ENCODE measurements at regions not wholly inside any gene's neighbourhood (a gene's known extent, or its start where the extent isn't known, plus 50 kb on each side); places are given as distances from the start of the nearest gene placed in this dataset.

DNA sequence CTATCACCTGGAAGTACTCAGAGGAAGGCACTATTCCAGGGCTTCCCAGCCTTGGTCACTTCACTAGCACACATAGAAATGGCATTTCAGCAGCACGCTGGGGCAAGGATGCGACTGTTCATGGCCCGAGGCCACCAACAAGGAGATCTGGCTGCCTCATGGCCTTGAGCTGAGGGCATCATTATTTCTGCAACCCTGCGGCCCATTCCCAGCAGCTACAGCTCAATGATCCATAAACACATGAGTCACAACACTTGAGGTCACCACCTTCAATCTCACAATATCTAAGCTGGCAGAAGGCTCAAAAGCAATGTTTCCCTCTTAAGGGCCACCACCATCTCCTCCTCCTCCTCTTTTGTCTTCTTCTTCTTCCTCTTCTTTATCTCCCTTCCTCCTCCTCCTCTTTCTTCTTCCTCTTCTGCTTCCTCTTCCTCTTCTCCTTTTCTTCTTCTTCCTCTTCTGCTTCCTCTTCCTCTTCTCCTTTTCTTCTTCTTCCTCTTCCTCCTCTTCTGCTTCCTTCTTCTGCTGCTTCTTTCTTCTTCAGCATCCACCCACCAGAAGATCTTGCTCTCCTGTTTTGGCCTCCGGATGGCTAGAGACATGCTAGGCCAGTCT, 382.9 kb upstream of the CNR1 start:
- H3K36me3 ChIP-seq (ENCODE audit: control insufficient read depth, insufficient read depth, low read length): no peaks in the 10 kb centered on the region
- no peak for TF ChIP-seq TCF7L2 (IDR thresholded peaks at IDR 0.05; ENCODE audit: low read depth, low read length)
- TF ChIP-seq SIN3A (IDR thresholded peaks at IDR 0.05; ENCODE audit: borderline replicate concordance, insufficient read depth, low read depth, low read length): no peak
- TF ChIP-seq, protein P1, sequence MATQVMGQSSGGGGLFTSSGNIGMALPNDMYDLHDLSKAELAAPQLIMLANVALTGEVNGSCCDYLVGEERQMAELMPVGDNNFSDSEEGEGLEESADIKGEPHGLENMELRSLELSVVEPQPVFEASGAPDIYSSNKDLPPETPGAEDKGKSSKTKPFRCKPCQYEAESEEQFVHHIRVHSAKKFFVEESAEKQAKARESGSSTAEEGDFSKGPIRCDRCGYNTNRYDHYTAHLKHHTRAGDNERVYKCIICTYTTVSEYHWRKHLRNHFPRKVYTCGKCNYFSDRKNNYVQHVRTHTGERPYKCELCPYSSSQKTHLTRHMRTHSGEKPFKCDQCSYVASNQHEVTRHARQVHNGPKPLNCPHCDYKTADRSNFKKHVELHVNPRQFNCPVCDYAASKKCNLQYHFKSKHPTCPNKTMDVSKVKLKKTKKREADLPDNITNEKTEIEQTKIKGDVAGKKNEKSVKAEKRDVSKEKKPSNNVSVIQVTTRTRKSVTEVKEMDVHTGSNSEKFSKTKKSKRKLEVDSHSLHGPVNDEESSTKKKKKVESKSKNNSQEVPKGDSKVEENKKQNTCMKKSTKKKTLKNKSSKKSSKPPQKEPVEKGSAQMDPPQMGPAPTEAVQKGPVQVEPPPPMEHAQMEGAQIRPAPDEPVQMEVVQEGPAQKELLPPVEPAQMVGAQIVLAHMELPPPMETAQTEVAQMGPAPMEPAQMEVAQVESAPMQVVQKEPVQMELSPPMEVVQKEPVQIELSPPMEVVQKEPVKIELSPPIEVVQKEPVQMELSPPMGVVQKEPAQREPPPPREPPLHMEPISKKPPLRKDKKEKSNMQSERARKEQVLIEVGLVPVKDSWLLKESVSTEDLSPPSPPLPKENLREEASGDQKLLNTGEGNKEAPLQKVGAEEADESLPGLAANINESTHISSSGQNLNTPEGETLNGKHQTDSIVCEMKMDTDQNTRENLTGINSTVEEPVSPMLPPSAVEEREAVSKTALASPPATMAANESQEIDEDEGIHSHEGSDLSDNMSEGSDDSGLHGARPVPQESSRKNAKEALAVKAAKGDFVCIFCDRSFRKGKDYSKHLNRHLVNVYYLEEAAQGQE (IDR thresholded peaks at IDR 0.05; ENCODE audit: insufficient read depth in 1 of 2, low read depth in 2 of 2, low read length in 1 of 2): no peak
- TF ChIP-seq, protein P2, sequence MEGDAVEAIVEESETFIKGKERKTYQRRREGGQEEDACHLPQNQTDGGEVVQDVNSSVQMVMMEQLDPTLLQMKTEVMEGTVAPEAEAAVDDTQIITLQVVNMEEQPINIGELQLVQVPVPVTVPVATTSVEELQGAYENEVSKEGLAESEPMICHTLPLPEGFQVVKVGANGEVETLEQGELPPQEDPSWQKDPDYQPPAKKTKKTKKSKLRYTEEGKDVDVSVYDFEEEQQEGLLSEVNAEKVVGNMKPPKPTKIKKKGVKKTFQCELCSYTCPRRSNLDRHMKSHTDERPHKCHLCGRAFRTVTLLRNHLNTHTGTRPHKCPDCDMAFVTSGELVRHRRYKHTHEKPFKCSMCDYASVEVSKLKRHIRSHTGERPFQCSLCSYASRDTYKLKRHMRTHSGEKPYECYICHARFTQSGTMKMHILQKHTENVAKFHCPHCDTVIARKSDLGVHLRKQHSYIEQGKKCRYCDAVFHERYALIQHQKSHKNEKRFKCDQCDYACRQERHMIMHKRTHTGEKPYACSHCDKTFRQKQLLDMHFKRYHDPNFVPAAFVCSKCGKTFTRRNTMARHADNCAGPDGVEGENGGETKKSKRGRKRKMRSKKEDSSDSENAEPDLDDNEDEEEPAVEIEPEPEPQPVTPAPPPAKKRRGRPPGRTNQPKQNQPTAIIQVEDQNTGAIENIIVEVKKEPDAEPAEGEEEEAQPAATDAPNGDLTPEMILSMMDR (IDR thresholded peaks at IDR 0.05): no peak
- no peak for TF ChIP-seq POLR2AphosphoS5 (IDR thresholded peaks at IDR 0.05; ENCODE audit: low read depth, low read length)
- POLR2A ChIA-PET: no interaction called here
- CTCF ChIA-PET: no interaction called here
- H3K27ac ChIP-seq (ENCODE audit: low read length): no peak overlapping the region
- ATAC-seq: no peak
- intact Hi-C loops (cut with micrococcal nuclease; ENCODE audit: unreplicated experiment): no loop called here
- no peak for DNase-seq (ENCODE audit: low read depth, low spot score)
- no TSS peak for BruUV-seq (replicated peaks)
- in situ Hi-C loops (cut with HindIII; ENCODE audit: low pct_unique_long_range_greater_than_20kb, low sequenced_read_pairs): no loop called here
- H3K4me1 ChIP-seq (ENCODE audit: control insufficient read depth, insufficient read depth, low read length): no peaks in the 10 kb centered on the region
- no peaks in the 10 kb centered on the region for H3K9me3 ChIP-seq (ENCODE audit: control insufficient read depth, insufficient read depth, low read depth, low read length)
- H3K27me3 ChIP-seq (ENCODE audit: control insufficient read depth, insufficient read depth, low read length): peaks cover under 1% of the 10 kb centered on the region; the same call in 1 of the 2 replicates
- H3K4me3 ChIP-seq (ENCODE audit: low read depth in 2 of 2, low read length in 2 of 2): no peak overlapping the region

GRCh38 chr6:88547768-88548167, 381.6 kb upstream of the CNR1 start:
- no peak overlapping the region for H3K4me3 ChIP-seq (ENCODE audit: low read depth in 2 of 2, low read length in 2 of 2)
- ATAC-seq (no peak), DNase-seq (ENCODE audit: low read depth, low spot score) (no peak)
- in situ Hi-C loops (cut with HindIII; ENCODE audit: low pct_unique_long_range_greater_than_20kb, low sequenced_read_pairs): no loop called here
- H3K9me3 ChIP-seq (ENCODE audit: control insufficient read depth, insufficient read depth, low read depth, low read length): no peaks in the 10 kb centered on the region
- ChIA-PET CTCF (no interaction called here), POLR2A (no interaction called here)
- H3K36me3 ChIP-seq (ENCODE audit: control insufficient read depth, insufficient read depth, low read length): no peaks in the 10 kb centered on the region
- no TSS peak for BruUV-seq (replicated peaks)
- TF ChIP-seq, protein P2 (IDR thresholded peaks at IDR 0.05): no peak
- no peak for TF ChIP-seq POLR2AphosphoS5 (IDR thresholded peaks at IDR 0.05; ENCODE audit: low read depth, low read length)
- H3K27ac ChIP-seq (ENCODE audit: low read length): no peak overlapping the region
- intact Hi-C loops (cut with micrococcal nuclease; ENCODE audit: unreplicated experiment): no loop called here
- no peaks in the 10 kb centered on the region for H3K4me1 ChIP-seq (ENCODE audit: control insufficient read depth, insufficient read depth, low read length)
- peaks cover 3% of the 10 kb centered on the region; the same call in 1 of the 2 replicates for H3K27me3 ChIP-seq (ENCODE audit: control insufficient read depth, insufficient read depth, low read length)
